ENCODE measurements at regions not wholly inside any gene's neighbourhood (a gene's known extent, or its start where the extent isn't known, plus 50 kb on each side); places are given as distances from the start of the nearest gene placed in this dataset.

- TF ChIP-seq SP1 (IDR thresholded peaks at IDR 0.05) (no peak), CTCF (IDR thresholded peaks at IDR 0.05; ENCODE audit: low read depth, low read length, missing input control) (no peak), REST (IDR thresholded peaks at IDR 0.05) (no peak)
Measured at GRCh38 chr11:111157571-111157970, 88.0 kb upstream of the POU2AF2 start.
